Sigmoid colon (tissue), 4 donors: ENCODE measurements at regions not wholly inside any gene's neighbourhood (a gene's known extent, or its start where the extent isn't known, plus 50 kb on each side); places are given as distances from the start of the nearest gene placed in this dataset.

Experiments
- CTCF ChIP-seq, 4 experiments: fragments of 450-650 bp in 3 of 4; fragments of 200-600 bp in 1 of 4; IDR thresholded peaks; one replicate each; pipeline ENCODE4 v1.5.1; 2016 to 2019; ENCODE audit warnings: antibody characterized with exemption in 4 of 4, mild to moderate bottlenecking in 3 of 4, moderate library complexity in 2 of 4
- EP300 ChIP-seq, 4 donors: sonication (generic); formaldehyde crosslinking; IDR thresholded peaks; one replicate each; pipeline ENCODE4 v1.6.1; 2017; ENCODE audit warnings: antibody characterized with exemption in 4 of 4
- POLR2A ChIP-seq, 2 donors: fragments of 450-650 bp; IDR thresholded peaks; one replicate each; pipeline ENCODE4 v1.6.1; 2016; ENCODE audit warnings: antibody characterized with exemption in 2 of 2, mild to moderate bottlenecking in 2 of 2, moderate library complexity in 2 of 2
- POLR2AphosphoS5 ChIP-seq, 4 donors: sonication (generic); formaldehyde crosslinking; IDR thresholded peaks; one replicate each; pipeline ENCODE4 v1.6.1; 2017; ENCODE audit warnings: antibody characterized with exemption in 4 of 4

GRCh38 chr6:74161380-74161779, 465.4 kb downstream of the CD109 start:
- TF ChIP-seq CTCF (IDR thresholded peaks at IDR 0.05) (no peak), POLR2A (IDR thresholded peaks at IDR 0.05) (no peak), POLR2AphosphoS5 (IDR thresholded peaks at IDR 0.05) (no peak), EP300 (IDR thresholded peaks at IDR 0.05) (no peak)
